ENCODE measurements at regions not wholly inside any gene's neighbourhood (a gene's known extent, or its start where the extent isn't known, plus 50 kb on each side); places are given as distances from the start of the nearest gene placed in this dataset.

GRCh38 chr10:3419719-3420495 is 247.3 kb upstream of the PITRM1 start:
- no peak for TF ChIP-seq ZFP3 (CRISPR knock-in tag; IDR thresholded peaks at IDR 0.05)
- no peak for TF ChIP-seq CSDC2 (CRISPR knock-in tag; IDR thresholded peaks at IDR 0.05)
- no peak for TF ChIP-seq CSRNP3 (CRISPR knock-in tag; IDR thresholded peaks at IDR 0.05)
